HepG2 (cell line): ENCODE measurements at regions not wholly inside any gene's neighbourhood (a gene's known extent, or its start where the extent isn't known, plus 50 kb on each side); places are given as distances from the start of the nearest gene placed in this dataset.

Experiments used
- HOXA9 ChIP-seq: sonication (generic); formaldehyde crosslinking; IDR thresholded peaks from 2 replicates; pipeline ENCODE4 v1.8.1; 2022; ENCODE audit warnings: missing genetic modification reagents, mild to moderate bottlenecking, moderate library complexity, borderline replicate concordance
- JUNB ChIP-seq: sonication (generic); formaldehyde crosslinking; IDR thresholded peaks from 2 replicates; pipeline ENCODE4 v1.8.0; 2022; ENCODE audit warnings: missing genetic modification reagents, mild to moderate bottlenecking, borderline replicate concordance
- KDM1A ChIP-seq: IDR thresholded peaks from 2 replicates; pipeline ENCODE4 v1.6.1; 2016; ENCODE audit warnings: missing compliant biosample characterization
- NR2F1 ChIP-seq, 2 experiments: fragments of 450-650 bp in 1 of 2; formaldehyde crosslinking in 1 of 2; IDR thresholded peaks; 2 replicates each; pipeline versions ENCODE4 v1.5.0 to v1.6.1; 2016 to 2020; ENCODE audit warnings: mild to moderate bottlenecking in 1 of 2, missing compliant biosample characterization in 1 of 2, missing genetic modification reagents in 1 of 2, moderate library complexity in 1 of 2
- NR2F6 ChIP-seq, 2 experiments: IDR thresholded peaks; 2 replicates each; pipeline ENCODE4 v1.6.1; 2016; ENCODE audit warnings: antibody characterized with exemption in 1 of 2, mild to moderate bottlenecking in 1 of 2
- RORA ChIP-seq: sonication (generic); formaldehyde crosslinking; IDR thresholded peaks from 2 replicates; pipeline ENCODE4 v1.5.0; 2020; ENCODE audit warnings: mild to moderate bottlenecking, missing genetic modification reagents, moderate library complexity
- RXRB ChIP-seq: IDR thresholded peaks from 2 replicates; pipeline ENCODE4 v1.6.1; 2016; ENCODE audit warnings: borderline replicate concordance, missing genetic modification reagents, missing compliant biosample characterization
- SMC3 ChIP-seq: IDR thresholded peaks from 2 replicates; pipeline ENCODE4 v1.6.1; 2011; ENCODE audit warnings: low read length, improper control_type of control experiment
- TERF1 ChIP-seq: sonication (generic); formaldehyde crosslinking; IDR thresholded peaks from 2 replicates; pipeline ENCODE4 v1.8.0; 2022; ENCODE audit warnings: mild to moderate bottlenecking, missing genetic modification reagents, moderate library complexity
- ZNF142 ChIP-seq: sonication (generic); formaldehyde crosslinking; IDR thresholded peaks from 2 replicates; pipeline ENCODE4 v1.4.0; 2020; ENCODE audit warnings: missing genetic modification reagents
- ZNF232 ChIP-seq: sonication (generic); formaldehyde crosslinking; IDR thresholded peaks from 2 replicates; pipeline ENCODE4 v1.4.0; 2020; ENCODE audit warnings: missing genetic modification reagents, borderline replicate concordance
- ZNF367 ChIP-seq: sonication (generic); formaldehyde crosslinking; IDR thresholded peaks from 2 replicates; pipeline ENCODE4 v1.4.0; 2020; ENCODE audit warnings: missing genetic modification reagents, borderline replicate concordance
- ZNF503 ChIP-seq: sonication (generic); formaldehyde crosslinking; IDR thresholded peaks from 2 replicates; pipeline ENCODE4 v1.4.0; 2020; ENCODE audit warnings: missing genetic modification reagents
- ZNF780A ChIP-seq: sonication (generic); formaldehyde crosslinking; IDR thresholded peaks from 2 replicates; pipeline ENCODE4 v1.8.0; 2022; ENCODE audit warnings: mild to moderate bottlenecking, missing genetic modification reagents, moderate library complexity
- TF ChIP-seq, protein P1 (sequence below): sonication (generic); formaldehyde crosslinking; IDR thresholded peaks from 2 replicates; pipeline ENCODE4 v1.4.0; 2020; ENCODE audit warnings: missing genetic modification reagents
- TF ChIP-seq, protein P2 (sequence below): sonication (generic); formaldehyde crosslinking; IDR thresholded peaks from 2 replicates; pipeline ENCODE4 v1.8.0; 2022; ENCODE audit warnings: mild to moderate bottlenecking, missing genetic modification reagents; ENCODE audit not compliant: insufficient replicate concordance

DNA sequence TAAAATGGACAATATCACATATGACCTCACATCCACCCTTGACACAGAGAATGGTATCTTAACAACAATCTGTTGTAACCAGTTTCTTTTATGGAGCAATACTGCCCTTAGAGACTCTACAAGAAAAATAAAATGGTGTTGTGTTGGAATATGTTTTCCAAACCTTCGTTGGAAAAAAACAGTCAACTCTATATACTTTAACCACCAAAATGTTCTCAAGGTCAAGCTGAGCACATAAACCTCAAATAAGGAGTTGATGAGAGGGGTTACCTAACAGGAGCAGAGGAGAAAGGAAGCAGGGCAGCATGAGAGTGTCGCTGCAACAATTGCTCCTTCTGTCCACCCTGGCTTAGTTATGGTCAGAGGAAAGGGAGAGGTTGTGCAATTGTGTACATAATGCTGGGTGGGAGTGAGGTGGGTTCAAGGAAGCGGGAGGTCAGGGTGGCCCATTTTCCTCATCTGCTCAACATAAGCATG lies 179.2 kb upstream of the BMP4 start (continued):
- TF ChIP-seq TERF1 (CRISPR knock-in tag) (no peak), ZNF142 (CRISPR knock-in tag) (0 out of 2 replicates have a peak, but pooled peaks have one; percentile 45), JUNB (CRISPR knock-in tag) (peak; percentile 78; the same call in 1 of the 2 replicates), ZNF780A (peak; percentile 49; the same call in 1 of the 2 replicates), KDM1A (0 out of 2 replicates have a peak, but pooled peaks have one; percentile 68), ZNF503 (CRISPR knock-in tag) (no peak), RXRB (CRISPR knock-in tag) (peak; percentile 94), NR2F1 (CRISPR knock-in tag; IDR thresholded peaks at IDR 0.05) (peak; percentile 25 to 84; a peak in 2 of 4 replicates), ZNF367 (no peak), SMC3 (no peak), NR2F6 (IDR thresholded peaks at IDR 0.05) (peak; percentile 91), NR2F6 (CRISPR knock-in tag; IDR thresholded peaks at IDR 0.05) (peak; percentile 95), ZNF232 (CRISPR knock-in tag) (peak; percentile 56; the same call in 1 of the 2 replicates), HOXA9 (CRISPR knock-in tag) (no peak), RORA (CRISPR knock-in tag) (no peak)
- TF ChIP-seq, protein P1, sequence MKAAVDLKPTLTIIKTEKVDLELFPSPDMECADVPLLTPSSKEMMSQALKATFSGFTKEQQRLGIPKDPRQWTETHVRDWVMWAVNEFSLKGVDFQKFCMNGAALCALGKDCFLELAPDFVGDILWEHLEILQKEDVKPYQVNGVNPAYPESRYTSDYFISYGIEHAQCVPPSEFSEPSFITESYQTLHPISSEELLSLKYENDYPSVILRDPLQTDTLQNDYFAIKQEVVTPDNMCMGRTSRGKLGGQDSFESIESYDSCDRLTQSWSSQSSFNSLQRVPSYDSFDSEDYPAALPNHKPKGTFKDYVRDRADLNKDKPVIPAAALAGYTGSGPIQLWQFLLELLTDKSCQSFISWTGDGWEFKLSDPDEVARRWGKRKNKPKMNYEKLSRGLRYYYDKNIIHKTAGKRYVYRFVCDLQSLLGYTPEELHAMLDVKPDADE (CRISPR knock-in tag), result no peak
- TF ChIP-seq, protein P2, sequence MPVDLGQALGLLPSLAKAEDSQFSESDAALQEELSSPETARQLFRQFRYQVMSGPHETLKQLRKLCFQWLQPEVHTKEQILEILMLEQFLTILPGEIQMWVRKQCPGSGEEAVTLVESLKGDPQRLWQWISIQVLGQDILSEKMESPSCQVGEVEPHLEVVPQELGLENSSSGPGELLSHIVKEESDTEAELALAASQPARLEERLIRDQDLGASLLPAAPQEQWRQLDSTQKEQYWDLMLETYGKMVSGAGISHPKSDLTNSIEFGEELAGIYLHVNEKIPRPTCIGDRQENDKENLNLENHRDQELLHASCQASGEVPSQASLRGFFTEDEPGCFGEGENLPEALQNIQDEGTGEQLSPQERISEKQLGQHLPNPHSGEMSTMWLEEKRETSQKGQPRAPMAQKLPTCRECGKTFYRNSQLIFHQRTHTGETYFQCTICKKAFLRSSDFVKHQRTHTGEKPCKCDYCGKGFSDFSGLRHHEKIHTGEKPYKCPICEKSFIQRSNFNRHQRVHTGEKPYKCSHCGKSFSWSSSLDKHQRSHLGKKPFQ (CRISPR knock-in tag), result no peak
